IMR-90 (cell line): ENCODE measurements at regions not wholly inside any gene's neighbourhood (a gene's known extent, or its start where the extent isn't known, plus 50 kb on each side); places are given as distances from the start of the nearest gene placed in this dataset.

Source experiments
- ATAC-seq: fragments of 200-7000 bp; cut with Tn5 transposase; 2 replicates; pipeline ENCODE4 v1.9.1; 2020; ENCODE audit warnings: low read depth, mild to moderate bottlenecking, moderate library complexity
- BruUV-seq: library from RNA; stranded (reverse); fragments of 400-500 nt; replicated peaks from 2 replicates; lab custom pipeline; 2021; lab: Mats Ljungman, UMichigan
- CTCF ChIA-PET: fragments of 300-600 bp; formaldehyde crosslinking; extraction: SDS; loops from one replicate; lab custom pipeline; 2021; ENCODE audit warnings: antibody characterized with exemption; lab: Yijun Ruan, JAX
- POLR2A ChIA-PET: fragments of 300-600 bp; sonication (Branson Sonifier 250); formaldehyde crosslinking; loops from one replicate; lab custom pipeline; 2022; ENCODE audit warnings: antibody characterized with exemption; ENCODE audit not compliant: unreplicated experiment; lab: Charles Lee
- DNase-seq: peaks from one replicate; pipeline ENCODE4 v3.0.0; 2013
- H2AFZ ChIP-seq: replicated peaks from 2 replicates; pipeline ENCODE3; 2013; ENCODE audit warnings: low read length, mild to moderate bottlenecking; ENCODE audit not compliant: poor library complexity
- H2AK5ac ChIP-seq: 2 replicates; pipeline ENCODE4 v1.6.1; 2013; ENCODE audit warnings: low read depth, low read length, inconsistent platforms
- H2AK9ac ChIP-seq: replicated peaks from 2 replicates; pipeline ENCODE3; 2013; ENCODE audit warnings: mild to moderate bottlenecking, low read depth, low read length, moderate library complexity; ENCODE audit not compliant: poor library complexity
- H2BK120ac ChIP-seq: 2 replicates; pipeline ENCODE4 v1.6.1; 2013; ENCODE audit warnings: low read depth, low read length, inconsistent platforms
- H2BK15ac ChIP-seq: 3 replicates; pipeline ENCODE4 v1.6.1; 2013; ENCODE audit warnings: low read depth, low read length, inconsistent platforms
- H2BK20ac ChIP-seq: 2 replicates; pipeline ENCODE4 v1.6.1; 2013; ENCODE audit warnings: low read depth, mild to moderate bottlenecking, inconsistent platforms, low read length, moderate library complexity
- H2BK5ac ChIP-seq: 2 replicates; pipeline ENCODE4 v1.6.1; 2013; ENCODE audit warnings: mild to moderate bottlenecking, low read depth, low read length, inconsistent platforms; ENCODE audit not compliant: poor library complexity, severe bottlenecking
- H3K14ac ChIP-seq: replicated peaks from 2 replicates; pipeline ENCODE4 v1.6.1; 2013; ENCODE audit warnings: low read depth, low read length, inconsistent platforms
- H3K18ac ChIP-seq: 2 replicates; pipeline ENCODE4 v1.6.1; 2013; ENCODE audit warnings: low read depth, low read length, control low read depth
- H3K23ac ChIP-seq: 2 replicates; pipeline ENCODE4 v1.6.1; 2013; ENCODE audit warnings: low read depth, low read length, inconsistent platforms
- H3K27ac ChIP-seq: 2 replicates; pipeline ENCODE4 v1.5.1; 2013; ENCODE audit warnings: mild to moderate bottlenecking, control low read depth, low read length; ENCODE audit not compliant: insufficient read depth
- H3K27me3 ChIP-seq: 2 replicates; pipeline ENCODE4 v1.6.1; 2013; ENCODE audit warnings: low read length; ENCODE audit not compliant: control insufficient read depth, insufficient read depth
- H3K36me3 ChIP-seq: 2 replicates; pipeline ENCODE4 v1.6.1; 2013; ENCODE audit warnings: low read length, mixed read lengths; ENCODE audit not compliant: control insufficient read depth, insufficient read depth
- H3K4ac ChIP-seq: 2 replicates; pipeline ENCODE4 v1.6.1; 2013; ENCODE audit warnings: low read depth, low read length, inconsistent platforms
- H3K4me1 ChIP-seq: 2 replicates; pipeline ENCODE4 v1.6.1; 2013; ENCODE audit warnings: low read length, mixed read lengths; ENCODE audit not compliant: control insufficient read depth, insufficient read depth
- H3K4me2 ChIP-seq: 2 replicates; pipeline ENCODE4 v1.6.1; 2013; ENCODE audit warnings: low read depth, mild to moderate bottlenecking, control low read depth, low read length, moderate library complexity
- H3K4me3 ChIP-seq: 2 replicates; pipeline ENCODE4 v1.5.1; 2013; ENCODE audit warnings: low read depth, mild to moderate bottlenecking, control low read depth, low read length, moderate library complexity; ENCODE audit not compliant: insufficient read depth
- H3K56ac ChIP-seq: 2 replicates; pipeline ENCODE4 v1.6.1; 2013; ENCODE audit warnings: low read length, inconsistent platforms; ENCODE audit not compliant: insufficient read depth; ENCODE audit errors: extremely low read depth
- H3K79me1 ChIP-seq, 2 experiments: 2 replicates each; pipeline ENCODE4 v1.6.1; 2013; ENCODE audit warnings: low read length in 2 of 2, inconsistent platforms in 1 of 2, low read depth in 1 of 2
- H3K9ac ChIP-seq: 2 replicates; pipeline ENCODE4 v1.6.1; 2013; ENCODE audit warnings: low read depth, low read length, control low read depth
- H3K9me1 ChIP-seq: 2 replicates; pipeline ENCODE4 v1.6.1; 2013; ENCODE audit warnings: low read length, inconsistent platforms; ENCODE audit not compliant: insufficient read depth
- H3K9me3 ChIP-seq: 2 replicates; pipeline ENCODE4 v1.6.1; 2013; ENCODE audit warnings: low read length; ENCODE audit not compliant: control insufficient read depth, insufficient read depth
- H4K20me1 ChIP-seq: 2 replicates; pipeline ENCODE4 v1.6.1; 2013; ENCODE audit warnings: low read length, inconsistent platforms; ENCODE audit not compliant: insufficient read depth
- H4K5ac ChIP-seq: 2 replicates; pipeline ENCODE4 v1.6.1; 2013; ENCODE audit warnings: mild to moderate bottlenecking, low read depth, low read length, control low read depth
- H4K8ac ChIP-seq, 2 experiments: 2 replicates each; pipeline ENCODE4 v1.6.1; 2013; ENCODE audit warnings: low read depth in 2 of 2, low read length in 2 of 2, control low read depth in 1 of 2, inconsistent platforms in 1 of 2
- H4K91ac ChIP-seq: 2 replicates; pipeline ENCODE4 v1.6.1; 2013; ENCODE audit warnings: low read depth, low read length, inconsistent platforms; ENCODE audit not compliant: insufficient read depth
- BHLHE40 ChIP-seq: fragments of 150-350 bp; IDR thresholded peaks from 2 replicates; pipeline ENCODE4 v1.6.1; 2016; ENCODE audit warnings: mild to moderate bottlenecking, low read depth, low read length
- CEBPB ChIP-seq: IDR thresholded peaks from 2 replicates; pipeline ENCODE4 v1.6.1; 2012; ENCODE audit warnings: low read depth, low read length, improper control_type of control experiment
- CHD1 ChIP-seq: IDR thresholded peaks from 2 replicates; pipeline ENCODE4 v1.6.1; 2012; ENCODE audit warnings: low read depth, low read length, improper control_type of control experiment
- CTCF ChIP-seq: conservative IDR thresholded peaks from 2 replicates; pipeline ENCODE4 v1.5.1; 2012; ENCODE audit warnings: mild to moderate bottlenecking, low read depth, low read length, improper control_type of control experiment
- ELK1 ChIP-seq: fragments of 150-350 bp; IDR thresholded peaks from 2 replicates; pipeline ENCODE4 v1.6.1; 2016; ENCODE audit warnings: low read depth, mild to moderate bottlenecking, low read length, moderate library complexity, borderline replicate concordance
- FOS ChIP-seq: fragments of 150-350 bp; IDR thresholded peaks from 2 replicates; pipeline ENCODE4 v1.6.1; 2016; ENCODE audit warnings: low read depth, low read length
- MAFK ChIP-seq: IDR thresholded peaks from 2 replicates; pipeline ENCODE4 v1.6.1; 2012; ENCODE audit warnings: low read depth, low read length, improper control_type of control experiment
- MAZ ChIP-seq: IDR thresholded peaks from 2 replicates; pipeline ENCODE4 v1.6.1; 2012; ENCODE audit warnings: low read depth, mild to moderate bottlenecking, low read length, improper control_type of control experiment, moderate library complexity, borderline replicate concordance
- MXI1 ChIP-seq: IDR thresholded peaks from 2 replicates; pipeline ENCODE4 v1.6.1; 2012; ENCODE audit warnings: low read depth, mild to moderate bottlenecking, low read length, moderate library complexity, borderline replicate concordance
- NFE2L2 ChIP-seq: fragments of 150-350 bp; IDR thresholded peaks from 2 replicates; pipeline ENCODE4 v1.6.1; 2016; ENCODE audit warnings: low read depth, mild to moderate bottlenecking, low read length
- POLR2A ChIP-seq: IDR thresholded peaks from 2 replicates; pipeline ENCODE4 v1.6.1; 2012; ENCODE audit warnings: mild to moderate bottlenecking, low read depth, low read length
- RAD21 ChIP-seq: IDR thresholded peaks from 2 replicates; pipeline ENCODE4 v1.6.1; 2012; ENCODE audit warnings: low read length, improper control_type of control experiment
- RCOR1 ChIP-seq: IDR thresholded peaks from 2 replicates; pipeline ENCODE4 v1.6.1; 2012; ENCODE audit warnings: mild to moderate bottlenecking, low read length, improper control_type of control experiment; ENCODE audit not compliant: insufficient replicate concordance
- RFX5 ChIP-seq: IDR thresholded peaks from 2 replicates; pipeline ENCODE4 v1.8.0; 2012; ENCODE audit warnings: low read depth, mild to moderate bottlenecking, low read length, moderate library complexity
- SMC3 ChIP-seq: fragments of 150-350 bp; IDR thresholded peaks from 2 replicates; pipeline ENCODE4 v1.6.1; 2016; ENCODE audit warnings: low read depth, mild to moderate bottlenecking, antibody characterized with exemption, low read length, moderate library complexity
- USF2 ChIP-seq: fragments of 150-350 bp; IDR thresholded peaks from 2 replicates; pipeline ENCODE4 v1.6.1; 2017; ENCODE audit warnings: mild to moderate bottlenecking, antibody characterized with exemption, low read length, low read depth
- WGBS, 2 experiments: methylation state at CpG; one replicate each; pipeline versions ENCODE4 v1.1.5 to v1.1.7; 2013; ENCODE audit warnings: missing lambda C conversion rate in 2 of 2; ENCODE audit not compliant: insufficient read length in 1 of 2; ENCODE audit errors: extremely low coverage in 2 of 2; 5-methylcytosine and 5-hydroxymethylcytosine counted together
- dilution Hi-C: fragments of 300-500 bp; cut with HindIII; formaldehyde crosslinking; loops from one replicate; pipeline ENCODE4 v1.14.3; 2018; ENCODE audit warnings: low sequenced_read_pairs; ENCODE audit not compliant: unreplicated experiment
- in situ Hi-C: fragments of 300-500 bp; cut with MboI; formaldehyde crosslinking; loops from 3 replicates; pipeline ENCODE4 v1.14.3; 2019; ENCODE audit warnings: low sequenced_read_pairs, inconsistent platforms, mixed read lengths
- intact Hi-C: fragments of 100-400 bp; cut with micrococcal nuclease; formaldehyde crosslinking; loops from 2 replicates; pipeline ENCODE4 v1.10.0; 2022

- no peak for TF ChIP-seq NFE2L2
- TF ChIP-seq USF2, result no peak
- no peak for TF ChIP-seq RAD21
- no peak for TF ChIP-seq CEBPB
- no peak for TF ChIP-seq CTCF
- TF ChIP-seq RCOR1, result no peak
- TF ChIP-seq MAZ, result no peak
- no peak for TF ChIP-seq BHLHE40
- no peak for TF ChIP-seq POLR2A
- TF ChIP-seq CHD1, result no peak
- no peak for TF ChIP-seq MXI1
- no peak for TF ChIP-seq ELK1
- no peak for TF ChIP-seq FOS
- no peak for TF ChIP-seq MAFK
- no peak for TF ChIP-seq SMC3
- TF ChIP-seq RFX5, result no peak
- H3K79me1 ChIP-seq, result no peaks in the 10 kb centered on the region
- no peak overlapping the region for H2BK120ac ChIP-seq
- no peaks in the 10 kb centered on the region for H3K9me3 ChIP-seq
- ChIA-PET CTCF (no interaction called here), POLR2A (no interaction called here)
- no peak overlapping the region for H2AK9ac ChIP-seq
- no peak overlapping the region for H3K56ac ChIP-seq
- H3K4me1 ChIP-seq, result no peaks in the 10 kb centered on the region
- H3K4me3 ChIP-seq, result no peak overlapping the region
- intact Hi-C loops, result no loop called here
- no peak overlapping the region for H2AFZ ChIP-seq
- H3K18ac ChIP-seq, result no peak overlapping the region
- no CpG with 5 or more reads among the region's 1 CpG for WGBS, 2 experiments
- no peak overlapping the region for H3K23ac ChIP-seq
- dilution Hi-C loops, result no loop called here
- H2BK5ac ChIP-seq, result no peak overlapping the region
- no peak overlapping the region for H2BK20ac ChIP-seq
- no peak overlapping the region for H2BK15ac ChIP-seq
- H4K91ac ChIP-seq, result no peak overlapping the region
- H3K14ac ChIP-seq, result no peak overlapping the region
- no peaks in the 10 kb centered on the region for H4K20me1 ChIP-seq
- no peak overlapping the region for H2AK5ac ChIP-seq
- no TSS peak for BruUV-seq
- no peak overlapping the region for H4K5ac ChIP-seq
- no peaks in the 10 kb centered on the region for H3K9me1 ChIP-seq
- in situ Hi-C loops, result no loop called here
- no peak for ATAC-seq
- no peak overlapping the region for H3K27ac ChIP-seq
- no peaks in the 10 kb centered on the region for H3K27me3 ChIP-seq
- H3K4ac ChIP-seq, result no peak overlapping the region
- no peak overlapping the region for H4K8ac ChIP-seq
- DNase-seq, result no peak
- no peak overlapping the region for H3K4me2 ChIP-seq
- H3K9ac ChIP-seq, result no peak overlapping the region
- H3K36me3 ChIP-seq, result no peaks in the 10 kb centered on the region
Measured at GRCh38 chr13:87314822-87315221, 356.3 kb upstream of the SLITRK5 start.
